ENCODE measurements at regions not wholly inside any gene's neighbourhood (a gene's known extent, or its start where the extent isn't known, plus 50 kb on each side); places are given as distances from the start of the nearest gene placed in this dataset.

DNA sequence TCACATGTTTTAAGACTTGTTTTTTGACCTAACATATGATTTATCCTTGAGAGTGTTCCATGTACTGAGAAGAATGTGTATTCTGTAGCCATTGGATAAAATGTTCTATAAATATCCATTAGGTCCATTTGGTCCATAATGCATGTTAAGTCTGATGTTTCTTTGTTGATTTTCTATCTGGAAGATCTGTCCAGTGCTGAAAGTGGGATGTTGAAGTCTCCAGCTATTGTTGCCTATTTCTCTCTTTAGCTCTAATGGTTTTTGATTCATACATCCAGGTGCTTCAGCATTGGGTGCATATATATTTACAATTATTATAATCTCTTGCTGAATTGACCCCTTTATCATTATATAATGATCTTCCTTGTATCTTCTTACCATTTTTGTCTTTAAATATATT, 451.1 kb downstream of the BRINP1 start:
- H3K36me3 ChIP-seq = no peaks in the 10 kb centered on the region
- peaks cover 0 to 12% (median 0%) of the 10 kb centered on the region in 3 donors for H3K9me3 ChIP-seq
- H3K27ac ChIP-seq = no peak overlapping the region
- no peaks in the 10 kb centered on the region for H3K27me3 ChIP-seq
- H3K4me1 ChIP-seq = no peaks in the 10 kb centered on the region
- no peak overlapping the region for H3K4me3 ChIP-seq
- TF ChIP-seq EP300 (IDR thresholded peaks at IDR 0.05) (no peak), POLR2AphosphoS5 (IDR thresholded peaks at IDR 0.05) (no peak), POLR2A (IDR thresholded peaks at IDR 0.05) (no peak)
- TF ChIP-seq, protein P1, sequence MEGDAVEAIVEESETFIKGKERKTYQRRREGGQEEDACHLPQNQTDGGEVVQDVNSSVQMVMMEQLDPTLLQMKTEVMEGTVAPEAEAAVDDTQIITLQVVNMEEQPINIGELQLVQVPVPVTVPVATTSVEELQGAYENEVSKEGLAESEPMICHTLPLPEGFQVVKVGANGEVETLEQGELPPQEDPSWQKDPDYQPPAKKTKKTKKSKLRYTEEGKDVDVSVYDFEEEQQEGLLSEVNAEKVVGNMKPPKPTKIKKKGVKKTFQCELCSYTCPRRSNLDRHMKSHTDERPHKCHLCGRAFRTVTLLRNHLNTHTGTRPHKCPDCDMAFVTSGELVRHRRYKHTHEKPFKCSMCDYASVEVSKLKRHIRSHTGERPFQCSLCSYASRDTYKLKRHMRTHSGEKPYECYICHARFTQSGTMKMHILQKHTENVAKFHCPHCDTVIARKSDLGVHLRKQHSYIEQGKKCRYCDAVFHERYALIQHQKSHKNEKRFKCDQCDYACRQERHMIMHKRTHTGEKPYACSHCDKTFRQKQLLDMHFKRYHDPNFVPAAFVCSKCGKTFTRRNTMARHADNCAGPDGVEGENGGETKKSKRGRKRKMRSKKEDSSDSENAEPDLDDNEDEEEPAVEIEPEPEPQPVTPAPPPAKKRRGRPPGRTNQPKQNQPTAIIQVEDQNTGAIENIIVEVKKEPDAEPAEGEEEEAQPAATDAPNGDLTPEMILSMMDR (IDR thresholded peaks at IDR 0.05) = no peak
- ATAC-seq = no peak

DNA sequence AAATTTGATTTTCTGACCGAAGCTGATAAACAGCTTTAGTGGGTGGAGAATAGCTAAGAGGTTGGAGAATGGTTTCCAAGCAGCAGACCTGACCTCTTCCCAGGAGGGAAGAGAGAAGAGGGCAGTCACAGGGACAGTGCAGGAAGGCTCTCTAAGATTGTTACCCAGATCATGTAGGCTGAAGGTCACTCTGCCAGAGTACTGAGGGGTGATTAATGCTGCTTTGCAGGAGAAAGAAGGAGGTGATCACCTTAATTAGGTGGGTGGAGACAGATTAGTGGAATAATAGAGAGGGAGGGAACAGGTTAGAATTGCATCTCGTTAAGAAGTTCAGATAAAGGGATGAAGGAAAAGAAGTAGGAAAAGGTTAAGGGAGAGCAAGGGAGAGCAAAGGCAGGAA, 440.5 kb downstream of the BRINP1 start:
- H3K27ac ChIP-seq = no peak overlapping the region
- H3K27me3 ChIP-seq = no peaks in the 10 kb centered on the region
- no peak overlapping the region for H3K4me3 ChIP-seq
- ATAC-seq = no peak
- H3K9me3 ChIP-seq = no peaks in the 10 kb centered on the region
- H3K4me1 ChIP-seq = no peaks in the 10 kb centered on the region
- no peaks in the 10 kb centered on the region for H3K36me3 ChIP-seq
- TF ChIP-seq, protein P1 (IDR thresholded peaks at IDR 0.05) = no peak
- TF ChIP-seq POLR2A (IDR thresholded peaks at IDR 0.05) (no peak), EP300 (IDR thresholded peaks at IDR 0.05) (no peak), POLR2AphosphoS5 (IDR thresholded peaks at IDR 0.05) (no peak)
- WGBS, 2 donors (ENCODE audit: low coverage in 1 of 2) = 42 to 54% methylated on average over 2 of the region's 2 CpGs

DNA sequence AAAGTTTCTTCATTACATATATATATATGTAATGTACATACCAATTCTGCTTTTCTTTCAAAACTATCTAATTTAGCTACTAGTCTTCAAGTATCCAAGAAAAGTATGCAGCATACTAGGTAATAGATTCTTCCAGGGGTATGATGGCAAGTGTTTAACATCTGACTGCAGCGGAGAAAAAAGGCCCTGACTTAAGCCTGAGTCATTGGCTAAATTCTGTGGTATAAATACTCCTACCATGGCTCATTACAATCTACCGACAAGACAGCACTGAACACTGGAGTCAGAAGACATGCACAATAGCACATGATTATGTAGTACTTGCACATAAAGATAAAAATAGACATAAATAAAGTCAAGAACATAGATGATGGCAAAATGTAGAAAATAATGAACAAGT, 439.9 kb downstream of the BRINP1 start:
- no peak for TF ChIP-seq EP300 (IDR thresholded peaks at IDR 0.05)
- no peak for TF ChIP-seq POLR2A (IDR thresholded peaks at IDR 0.05)
- no peak for TF ChIP-seq POLR2AphosphoS5 (IDR thresholded peaks at IDR 0.05)
- TF ChIP-seq, protein P1 (IDR thresholded peaks at IDR 0.05) = no peak
- Histone ChIP-seq H3K27ac (no peak overlapping the region), H3K27me3 (no peaks in the 10 kb centered on the region), H3K36me3 (no peaks in the 10 kb centered on the region), H3K4me3 (no peak overlapping the region), H3K4me1 (no peaks in the 10 kb centered on the region), H3K9me3 (no peaks in the 10 kb centered on the region)
- ATAC-seq = no peak
- WGBS, 2 donors (ENCODE audit: low coverage in 1 of 2) = 62 to 72% methylated on average over 2 of the region's 2 CpGs

DNA sequence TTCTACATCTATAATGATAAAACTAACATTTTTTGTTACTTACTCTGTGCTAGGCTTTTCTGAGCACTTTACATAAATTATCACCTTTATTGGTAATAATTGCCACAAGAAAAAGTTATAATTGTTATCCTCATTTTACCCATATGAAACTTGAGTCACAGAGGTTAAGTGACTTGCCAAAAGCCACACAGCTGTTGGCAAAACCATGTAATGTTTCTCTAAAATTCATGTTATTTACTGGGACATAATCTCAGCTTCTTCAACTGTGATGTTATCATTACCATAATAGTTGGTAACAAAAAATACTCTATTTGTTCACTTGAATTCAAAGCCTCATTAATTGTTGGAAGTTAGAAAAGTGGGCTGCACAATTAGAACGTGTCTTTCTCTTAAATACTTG, 437.3 kb downstream of the BRINP1 start:
- H3K27ac ChIP-seq = no peak overlapping the region
- H3K27me3 ChIP-seq = no peaks in the 10 kb centered on the region
- 40 to 53% methylated on average over 1 of the region's 1 CpG for WGBS, 2 donors (ENCODE audit: low coverage in 1 of 2)
- ATAC-seq = no peak
- TF ChIP-seq POLR2A (IDR thresholded peaks at IDR 0.05) (no peak), POLR2AphosphoS5 (IDR thresholded peaks at IDR 0.05) (no peak), EP300 (IDR thresholded peaks at IDR 0.05) (no peak)
- TF ChIP-seq, protein P1 (IDR thresholded peaks at IDR 0.05) = no peak
- H3K4me1 ChIP-seq = no peaks in the 10 kb centered on the region
- no peak overlapping the region for H3K4me3 ChIP-seq
- H3K36me3 ChIP-seq = no peaks in the 10 kb centered on the region
- no peaks in the 10 kb centered on the region for H3K9me3 ChIP-seq

DNA sequence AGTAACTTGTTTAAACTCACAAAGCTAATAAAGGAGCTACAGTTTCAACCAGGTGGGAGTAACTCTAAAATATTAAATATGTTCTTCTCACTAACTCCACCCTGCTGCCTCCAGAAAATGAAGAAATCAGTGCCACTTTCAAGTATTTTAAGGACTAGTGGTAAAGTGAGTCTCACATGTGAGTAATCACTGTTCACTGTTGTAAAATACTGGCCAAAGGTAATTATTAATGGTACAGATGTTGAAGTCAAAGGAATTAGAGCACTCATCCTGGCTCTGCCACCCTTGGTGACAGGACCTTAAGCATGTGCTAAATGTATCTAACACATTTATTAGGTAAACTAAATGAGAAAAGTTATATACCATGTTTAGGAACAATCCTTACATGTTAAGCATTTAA, 430.7 kb downstream of the BRINP1 start:
- Histone ChIP-seq H3K9me3 (no peaks in the 10 kb centered on the region), H3K27ac (no peak overlapping the region), H3K27me3 (no peaks in the 10 kb centered on the region), H3K4me1 (no peaks in the 10 kb centered on the region), H3K4me3 (no peak overlapping the region), H3K36me3 (no peaks in the 10 kb centered on the region)
- no peak for ATAC-seq
- TF ChIP-seq POLR2AphosphoS5 (IDR thresholded peaks at IDR 0.05) = no peak
- TF ChIP-seq, protein P1 (IDR thresholded peaks at IDR 0.05) = no peak
- TF ChIP-seq POLR2A (IDR thresholded peaks at IDR 0.05) = no peak
- TF ChIP-seq EP300 (IDR thresholded peaks at IDR 0.05) = no peak
